ENCODE measurements at regions not wholly inside any gene's neighbourhood (a gene's known extent, or its start where the extent isn't known, plus 50 kb on each side); places are given as distances from the start of the nearest gene placed in this dataset.

- H3K36me3 ChIP-seq = no peaks in the 10 kb centered on the region
- DNase-seq (ENCODE audit: extremely low spot score in 2 of 2) = no peak
- no peak overlapping the region for H3K27ac ChIP-seq
- H3K4me1 ChIP-seq = no peaks in the 10 kb centered on the region
- TF ChIP-seq POLR2AphosphoS5 (IDR thresholded peaks at IDR 0.05; ENCODE audit: insufficient read depth in 1 of 2, low read depth in 1 of 2) (no peak), CTCF (IDR thresholded peaks at IDR 0.05) (no peak), POLR2A (IDR thresholded peaks at IDR 0.05) (no peak)
- intact Hi-C loops (cut with DNase I) = no loop called here
- H3K27me3 ChIP-seq = no peaks in the 10 kb centered on the region
- no peak overlapping the region for H3K4me3 ChIP-seq
- H3K9me3 ChIP-seq = no peaks in the 10 kb centered on the region
Measured at GRCh38 chr6:91386204-91386603, 799.3 kb upstream of the MAP3K7 start.

GRCh38 chr6:91383207-91383606 is 796.3 kb upstream of the MAP3K7 start:
- H3K36me3 ChIP-seq = no peaks in the 10 kb centered on the region
- no peak for DNase-seq (ENCODE audit: extremely low spot score in 2 of 2)
- no peak for TF ChIP-seq POLR2AphosphoS5 (IDR thresholded peaks at IDR 0.05; ENCODE audit: insufficient read depth in 1 of 2, low read depth in 1 of 2)
- no peak for TF ChIP-seq POLR2A (IDR thresholded peaks at IDR 0.05)
- TF ChIP-seq CTCF (IDR thresholded peaks at IDR 0.05) = no peak
- no peak overlapping the region for H3K4me3 ChIP-seq
- no peak overlapping the region for H3K27ac ChIP-seq
- intact Hi-C loops (cut with DNase I) = no loop called here
- no peaks in the 10 kb centered on the region for H3K9me3 ChIP-seq
- no peaks in the 10 kb centered on the region for H3K4me1 ChIP-seq
- no peaks in the 10 kb centered on the region for H3K27me3 ChIP-seq

GRCh38 chr6:91376686-91377085 is 789.8 kb upstream of the MAP3K7 start:
- Histone ChIP-seq H3K27me3 (no peaks in the 10 kb centered on the region), H3K4me1 (no peaks in the 10 kb centered on the region), H3K9me3 (no peaks in the 10 kb centered on the region), H3K36me3 (no peaks in the 10 kb centered on the region), H3K4me3 (no peak overlapping the region), H3K27ac (no peak overlapping the region)
- no peak for TF ChIP-seq CTCF (IDR thresholded peaks at IDR 0.05)
- TF ChIP-seq POLR2AphosphoS5 (IDR thresholded peaks at IDR 0.05; ENCODE audit: insufficient read depth in 1 of 2, low read depth in 1 of 2) = no peak
- no peak for TF ChIP-seq POLR2A (IDR thresholded peaks at IDR 0.05)
- intact Hi-C loops (cut with DNase I) = no loop called here
- DNase-seq (ENCODE audit: extremely low spot score in 2 of 2) = no peak

- intact Hi-C loops (cut with DNase I) = no loop called here
- no peak for DNase-seq (ENCODE audit: extremely low spot score in 2 of 2)
- Histone ChIP-seq H3K27ac (no peak overlapping the region), H3K36me3 (no peaks in the 10 kb centered on the region), H3K4me3 (no peak overlapping the region), H3K27me3 (no peaks in the 10 kb centered on the region), H3K4me1 (no peaks in the 10 kb centered on the region), H3K9me3 (no peaks in the 10 kb centered on the region)
- TF ChIP-seq POLR2A (IDR thresholded peaks at IDR 0.05) = no peak
Measured at GRCh38 chr6:91366781-91367180, 779.9 kb upstream of the MAP3K7 start.

- TF ChIP-seq POLR2A (IDR thresholded peaks at IDR 0.05) (no peak), POLR2AphosphoS5 (IDR thresholded peaks at IDR 0.05; ENCODE audit: insufficient read depth in 1 of 2, low read depth in 1 of 2) (no peak), CTCF (IDR thresholded peaks at IDR 0.05) (no peak)
- Histone ChIP-seq H3K9me3 (no peaks in the 10 kb centered on the region), H3K36me3 (no peaks in the 10 kb centered on the region), H3K27me3 (no peaks in the 10 kb centered on the region), H3K27ac (no peak overlapping the region), H3K4me3 (no peak overlapping the region), H3K4me1 (no peaks in the 10 kb centered on the region)
- no peak for DNase-seq (ENCODE audit: extremely low spot score in 2 of 2)
- intact Hi-C loops (cut with DNase I) = no loop called here
Measured at GRCh38 chr6:91358986-91359385, 772.1 kb upstream of the MAP3K7 start.

- H3K9me3 ChIP-seq = no peaks in the 10 kb centered on the region
- H3K36me3 ChIP-seq = no peaks in the 10 kb centered on the region
- intact Hi-C loops (cut with DNase I) = no loop called here
- no peak overlapping the region for H3K4me3 ChIP-seq
- no peak overlapping the region for H3K27ac ChIP-seq
- no peaks in the 10 kb centered on the region for H3K4me1 ChIP-seq
- H3K27me3 ChIP-seq = no peaks in the 10 kb centered on the region
- TF ChIP-seq CTCF (IDR thresholded peaks at IDR 0.05) (no peak), POLR2A (IDR thresholded peaks at IDR 0.05) (no peak), POLR2AphosphoS5 (IDR thresholded peaks at IDR 0.05; ENCODE audit: insufficient read depth in 1 of 2, low read depth in 1 of 2) (no peak)
- no peak for DNase-seq (ENCODE audit: extremely low spot score in 2 of 2)
Measured at GRCh38 chr6:91352878-91353277, 766.0 kb upstream of the MAP3K7 start.
